ENCODE measurements at regions not wholly inside any gene's neighbourhood (a gene's known extent, or its start where the extent isn't known, plus 50 kb on each side); places are given as distances from the start of the nearest gene placed in this dataset.

DNA sequence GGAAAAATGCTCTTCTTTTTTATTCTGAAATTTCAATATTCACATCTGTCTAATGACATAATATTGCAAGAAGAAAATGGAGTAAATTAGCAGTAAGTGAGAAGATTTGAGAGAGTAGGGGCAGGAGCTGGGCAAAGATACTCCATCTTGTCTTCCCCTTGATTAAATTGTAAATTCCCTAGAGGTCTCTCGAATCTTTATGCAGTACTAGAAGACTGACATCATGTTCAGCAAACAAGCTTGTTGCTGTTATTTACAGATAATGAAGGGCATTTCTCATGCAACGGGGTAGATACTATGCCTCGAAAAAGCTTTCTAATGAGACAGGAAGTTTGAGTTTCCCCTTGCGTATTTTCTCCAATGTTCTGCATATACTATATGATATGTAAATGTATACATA, 306.9 kb upstream of the PTCHD4 start:
- TF ChIP-seq CTCF (IDR thresholded peaks at IDR 0.05; ENCODE audit: low read length) = no peak
- no peak for TF ChIP-seq EZH2 (IDR thresholded peaks at IDR 0.05; ENCODE audit: borderline replicate concordance, low read length)

Data from OCI-LY1 (cell line).